Mesenchymal stem cell (in vitro differentiated cells and primary cell): ENCODE measurements at regions not wholly inside any gene's neighbourhood (a gene's known extent, or its start where the extent isn't known, plus 50 kb on each side); places are given as distances from the start of the nearest gene placed in this dataset.

Source experiments
- DNase-seq: peaks from one replicate; pipeline ENCODE4 v3.0.0-alpha.2; 2013
- H2AFZ ChIP-seq: one replicate; pipeline ENCODE4 v1.6.1; 2013; ENCODE audit warnings: low read depth, mild to moderate bottlenecking, control low read depth, inconsistent platforms, low read length, moderate library complexity
- H2AK5ac ChIP-seq: 2 replicates; pipeline ENCODE4 v1.6.1; 2013; ENCODE audit warnings: low read length, moderate library complexity, mild to moderate bottlenecking, inconsistent platforms; ENCODE audit not compliant: severe bottlenecking
- H2BK120ac ChIP-seq: one replicate; pipeline ENCODE4 v1.6.1; 2013; ENCODE audit warnings: low read depth, mild to moderate bottlenecking, inconsistent platforms, low read length, moderate library complexity
- H2BK12ac ChIP-seq, 2 experiments: one replicate each; pipeline ENCODE4 v1.6.1; 2013; ENCODE audit warnings: inconsistent platforms in 2 of 2, low read length in 2 of 2, mild to moderate bottlenecking in 2 of 2, moderate library complexity in 2 of 2, control low read depth in 1 of 2
- H2BK15ac ChIP-seq: one replicate; pipeline ENCODE4 v1.6.1; 2013; ENCODE audit warnings: mild to moderate bottlenecking, low read depth, inconsistent platforms; ENCODE audit not compliant: poor library complexity, severe bottlenecking
- H2BK5ac ChIP-seq: 2 replicates; pipeline ENCODE4 v1.6.1; 2013; ENCODE audit warnings: low read depth, mild to moderate bottlenecking, low read length, control low read depth, inconsistent platforms; ENCODE audit not compliant: poor library complexity, severe bottlenecking
- H3K14ac ChIP-seq, 2 experiments: one replicate each; pipeline ENCODE4 v1.6.1; 2013; ENCODE audit warnings: inconsistent platforms in 2 of 2, low read length in 2 of 2, control low read depth in 1 of 2, mild to moderate bottlenecking in 1 of 2, moderate library complexity in 1 of 2
- H3K18ac ChIP-seq, 2 experiments: one replicate each; pipeline ENCODE4 v1.6.1; 2013; ENCODE audit warnings: inconsistent platforms in 2 of 2, low read length in 2 of 2, control low read depth in 1 of 2, low read depth in 1 of 2, mild to moderate bottlenecking in 1 of 2
- H3K23ac ChIP-seq, 2 experiments: one replicate each; pipeline ENCODE4 v1.6.1; 2013; ENCODE audit warnings: inconsistent platforms in 2 of 2, low read length in 2 of 2, mild to moderate bottlenecking in 2 of 2, moderate library complexity in 2 of 2, control low read depth in 1 of 2
- H3K27ac ChIP-seq: 2 replicates; pipeline ENCODE4 v1.5.1; 2013; ENCODE audit warnings: mild to moderate bottlenecking, moderate library complexity, low read length, control low read depth, inconsistent platforms; ENCODE audit not compliant: poor library complexity, severe bottlenecking
- H3K27me3 ChIP-seq, 2 experiments: 2 replicates each; pipeline versions ENCODE4 v1.6.1 to v1.7.0; 2013; ENCODE audit warnings: low read length in 2 of 2, mild to moderate bottlenecking in 2 of 2, moderate library complexity in 2 of 2, control low read depth in 1 of 2, inconsistent platforms in 1 of 2; ENCODE audit not compliant: control insufficient read depth in 1 of 2, insufficient read depth in 1 of 2
- H3K36me3 ChIP-seq, 2 experiments: 2 replicates each; pipeline versions ENCODE4 v1.6.1 to v1.7.0; 2013; ENCODE audit warnings: low read length in 2 of 2, control low read depth in 1 of 2, inconsistent platforms in 1 of 2, low read depth in 1 of 2, mild to moderate bottlenecking in 1 of 2; ENCODE audit not compliant: insufficient read depth in 2 of 2, control insufficient read depth in 1 of 2
- H3K4ac ChIP-seq, 2 experiments: one replicate each; pipeline ENCODE4 v1.6.1; 2013; ENCODE audit warnings: inconsistent platforms in 2 of 2, low read length in 2 of 2, mild to moderate bottlenecking in 2 of 2, moderate library complexity in 2 of 2, control low read depth in 1 of 2, low read depth in 1 of 2
- H3K4me1 ChIP-seq: 2 replicates; pipeline ENCODE4 v1.6.1; 2013; ENCODE audit warnings: low read depth, low read length, control low read depth; ENCODE audit not compliant: control insufficient read depth, insufficient read depth
- H3K4me2 ChIP-seq: 2 replicates; pipeline ENCODE4 v1.6.1; 2013; ENCODE audit warnings: low read length, mild to moderate bottlenecking, inconsistent platforms; ENCODE audit not compliant: poor library complexity, severe bottlenecking
- H3K4me3 ChIP-seq, 2 experiments: 2 replicates each; pipeline versions ENCODE4 v1.5.1 to v1.7.0; 2013; ENCODE audit warnings: low read length in 2 of 2, mild to moderate bottlenecking in 2 of 2, control low read depth in 1 of 2, low read depth in 1 of 2; ENCODE audit not compliant: insufficient read depth in 1 of 2
- H3K79me1 ChIP-seq: replicated peaks from 2 replicates; pipeline ENCODE4 v1.6.1; 2013; ENCODE audit warnings: mild to moderate bottlenecking, control low read depth, low read length, inconsistent platforms; ENCODE audit not compliant: poor library complexity, severe bottlenecking
- H3K9ac ChIP-seq: 2 replicates; pipeline ENCODE4 v1.7.0; 2013; ENCODE audit warnings: mild to moderate bottlenecking, low read length, moderate library complexity
- H3K9me3 ChIP-seq: 2 replicates; pipeline ENCODE4 v1.7.0; 2013; ENCODE audit warnings: mild to moderate bottlenecking, low read length; ENCODE audit not compliant: control insufficient read depth
- H4K8ac ChIP-seq: one replicate; pipeline ENCODE4 v1.6.1; 2013; ENCODE audit warnings: inconsistent platforms, mild to moderate bottlenecking, low read length, moderate library complexity
- H4K91ac ChIP-seq: one replicate; pipeline ENCODE4 v1.6.1; 2013; ENCODE audit warnings: mild to moderate bottlenecking, low read length, inconsistent platforms
- WGBS: methylation state at CpG from one replicate; pipeline ENCODE4 v1.1.7; 2013; ENCODE audit warnings: mixed read lengths; 5-methylcytosine and 5-hydroxymethylcytosine counted together

- H2BK12ac ChIP-seq: no peak overlapping the region
- no peak overlapping the region for H3K4ac ChIP-seq
- no peak overlapping the region for H3K4me3 ChIP-seq
- H3K27me3 ChIP-seq: no peaks in the 10 kb centered on the region
- no peak overlapping the region for H2BK15ac ChIP-seq
- no peak overlapping the region for H2BK5ac ChIP-seq
- H3K79me1 ChIP-seq: no peaks in the 10 kb centered on the region
- no peak overlapping the region for H3K4me2 ChIP-seq
- H2BK120ac ChIP-seq: no peak overlapping the region
- H3K23ac ChIP-seq: no peak overlapping the region
- H2AK5ac ChIP-seq: no peak overlapping the region
- H3K4me1 ChIP-seq: no peaks in the 10 kb centered on the region
- no peak overlapping the region for H3K14ac ChIP-seq
- H3K27ac ChIP-seq: no peak overlapping the region
- 82% methylated on average over 1 of the region's 1 CpG for WGBS
- no peak overlapping the region for H3K9ac ChIP-seq
- H3K36me3 ChIP-seq: no peaks in the 10 kb centered on the region
- no peak overlapping the region for H2AFZ ChIP-seq
- no peak overlapping the region for H3K18ac ChIP-seq
- H3K9me3 ChIP-seq: no peaks in the 10 kb centered on the region
- DNase-seq: no peak
- no peak overlapping the region for H4K91ac ChIP-seq
- H4K8ac ChIP-seq: no peak overlapping the region
Measured at GRCh38 chr10:10310498-10310897, 707.2 kb upstream of the CELF2 start.

- no peak overlapping the region for H3K27ac ChIP-seq
Measured at GRCh38 chr10:10311966-10312365, 705.7 kb upstream of the CELF2 start.

GRCh38 chr10:10313149-10313835 is 704.4 kb upstream of the CELF2 start:
- no CpG with 5 or more reads among the region's 3 CpGs for WGBS
- Histone ChIP-seq H4K91ac (no peak overlapping the region), H3K23ac (no peak overlapping the region), H3K18ac (no peak overlapping the region), H2AFZ (no peak overlapping the region), H3K27ac (no peak overlapping the region), H3K27me3 (no peaks in the 10 kb centered on the region), H3K79me1 (no peaks in the 10 kb centered on the region), H2BK5ac (no peak overlapping the region), H3K4me3 (no peak overlapping the region), H2BK120ac (no peak overlapping the region), H3K36me3 (no peaks in the 10 kb centered on the region), H3K4ac (no peak overlapping the region), H3K9me3 (no peaks in the 10 kb centered on the region), H3K9ac (no peak overlapping the region), H4K8ac (no peak overlapping the region), H3K4me1 (no peaks in the 10 kb centered on the region), H2AK5ac (no peak overlapping the region), H2BK12ac (no peak overlapping the region), H3K14ac (no peak overlapping the region), H3K4me2 (no peak overlapping the region), H2BK15ac (no peak overlapping the region)
- DNase-seq: peak; percentile 35

More at GRCh38 chr10:10311966-10312365, 705.7 kb upstream of the CELF2 start:
- no peak overlapping the region for H4K91ac ChIP-seq
- peak overlapping the region in 1 of 2 experiments; percentile 90 for H2BK12ac ChIP-seq
- H3K9ac ChIP-seq: no peak overlapping the region
- 90% methylated on average over 1 of the region's 2 CpGs for whole genome bisulfite sequencing
- no peak overlapping the region for H2AFZ ChIP-seq
- no peaks in the 10 kb centered on the region for H3K27me3 ChIP-seq
- no peak overlapping the region for H2BK5ac ChIP-seq
- H3K9me3 ChIP-seq: no peaks in the 10 kb centered on the region
- no peak overlapping the region for H2AK5ac ChIP-seq
- H3K4me3 ChIP-seq: no peak overlapping the region
- no peak overlapping the region for H2BK15ac ChIP-seq
- H3K4ac ChIP-seq: no peak overlapping the region
- no peak overlapping the region for H3K14ac ChIP-seq
- no peaks in the 10 kb centered on the region for H3K79me1 ChIP-seq
- H3K36me3 ChIP-seq: no peaks in the 10 kb centered on the region
- peak overlapping the region in 1 of 2 experiments; percentile 46 for H3K18ac ChIP-seq
- peak overlapping the region; percentile 58 for H4K8ac ChIP-seq
- DNase-seq: no peak
- no peak overlapping the region for H2BK120ac ChIP-seq
- no peak overlapping the region for H3K23ac ChIP-seq
- no peak overlapping the region for H3K4me2 ChIP-seq
- no peaks in the 10 kb centered on the region for H3K4me1 ChIP-seq

- H4K91ac ChIP-seq: no peak overlapping the region
- H3K4me2 ChIP-seq: no peak overlapping the region
- no peak overlapping the region for H3K23ac ChIP-seq
- H2BK120ac ChIP-seq: no peak overlapping the region
- H3K9ac ChIP-seq: no peak overlapping the region
- no peak overlapping the region for H3K4me3 ChIP-seq
- H3K27ac ChIP-seq: no peak overlapping the region
- H3K27me3 ChIP-seq: no peaks in the 10 kb centered on the region
- no peak overlapping the region for H2BK5ac ChIP-seq
- H3K14ac ChIP-seq: no peak overlapping the region
- no peak for DNase-seq
- H2AK5ac ChIP-seq: no peak overlapping the region
- no CpG with 5 or more reads among the region's 2 CpGs for WGBS
- no peak overlapping the region for H4K8ac ChIP-seq
- peak overlapping the region in 1 of 2 experiments; percentile 9 for H2BK12ac ChIP-seq
- H3K4me1 ChIP-seq: no peaks in the 10 kb centered on the region
- no peak overlapping the region for H2AFZ ChIP-seq
- H3K79me1 ChIP-seq: no peaks in the 10 kb centered on the region
- H3K9me3 ChIP-seq: no peaks in the 10 kb centered on the region
- no peak overlapping the region for H3K18ac ChIP-seq
- no peaks in the 10 kb centered on the region for H3K36me3 ChIP-seq
- H2BK15ac ChIP-seq: no peak overlapping the region
- H3K4ac ChIP-seq: no peak overlapping the region
Measured at GRCh38 chr10:10314626-10315025, 703.0 kb upstream of the CELF2 start.
